GM12874 (cell line): ENCODE measurements at regions not wholly inside any gene's neighbourhood (a gene's known extent, or its start where the extent isn't known, plus 50 kb on each side); places are given as distances from the start of the nearest gene placed in this dataset.

Experiments
- TF ChIP-seq, protein P1 (sequence below): IDR thresholded peaks from 2 replicates; pipeline ENCODE4 v1.5.1; 2011; ENCODE audit warnings: low read depth, mild to moderate bottlenecking, control low read depth, low read length, moderate library complexity; ENCODE audit not compliant: insufficient read depth

DNA sequence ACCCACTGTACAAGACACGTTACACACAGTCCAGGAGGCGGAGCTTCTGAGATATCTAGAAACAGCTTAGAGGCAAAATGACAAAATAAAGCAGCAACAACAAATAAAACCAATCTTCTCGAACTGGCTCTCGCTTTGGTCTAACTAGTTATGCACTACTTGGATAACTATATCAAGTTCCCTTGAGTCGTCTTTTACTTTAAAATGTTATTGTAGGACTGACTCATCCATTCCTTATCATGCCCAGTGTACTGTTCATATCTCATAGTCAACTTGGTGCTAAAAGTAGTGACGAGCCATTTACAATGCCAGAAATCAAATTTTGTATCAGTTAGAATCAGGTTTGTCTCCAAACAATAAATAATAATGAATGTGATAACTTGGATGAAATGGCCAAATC, 102.5 kb upstream of the SLC35G4 start:
- TF ChIP-seq, protein P1, sequence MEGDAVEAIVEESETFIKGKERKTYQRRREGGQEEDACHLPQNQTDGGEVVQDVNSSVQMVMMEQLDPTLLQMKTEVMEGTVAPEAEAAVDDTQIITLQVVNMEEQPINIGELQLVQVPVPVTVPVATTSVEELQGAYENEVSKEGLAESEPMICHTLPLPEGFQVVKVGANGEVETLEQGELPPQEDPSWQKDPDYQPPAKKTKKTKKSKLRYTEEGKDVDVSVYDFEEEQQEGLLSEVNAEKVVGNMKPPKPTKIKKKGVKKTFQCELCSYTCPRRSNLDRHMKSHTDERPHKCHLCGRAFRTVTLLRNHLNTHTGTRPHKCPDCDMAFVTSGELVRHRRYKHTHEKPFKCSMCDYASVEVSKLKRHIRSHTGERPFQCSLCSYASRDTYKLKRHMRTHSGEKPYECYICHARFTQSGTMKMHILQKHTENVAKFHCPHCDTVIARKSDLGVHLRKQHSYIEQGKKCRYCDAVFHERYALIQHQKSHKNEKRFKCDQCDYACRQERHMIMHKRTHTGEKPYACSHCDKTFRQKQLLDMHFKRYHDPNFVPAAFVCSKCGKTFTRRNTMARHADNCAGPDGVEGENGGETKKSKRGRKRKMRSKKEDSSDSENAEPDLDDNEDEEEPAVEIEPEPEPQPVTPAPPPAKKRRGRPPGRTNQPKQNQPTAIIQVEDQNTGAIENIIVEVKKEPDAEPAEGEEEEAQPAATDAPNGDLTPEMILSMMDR = no peak

DNA sequence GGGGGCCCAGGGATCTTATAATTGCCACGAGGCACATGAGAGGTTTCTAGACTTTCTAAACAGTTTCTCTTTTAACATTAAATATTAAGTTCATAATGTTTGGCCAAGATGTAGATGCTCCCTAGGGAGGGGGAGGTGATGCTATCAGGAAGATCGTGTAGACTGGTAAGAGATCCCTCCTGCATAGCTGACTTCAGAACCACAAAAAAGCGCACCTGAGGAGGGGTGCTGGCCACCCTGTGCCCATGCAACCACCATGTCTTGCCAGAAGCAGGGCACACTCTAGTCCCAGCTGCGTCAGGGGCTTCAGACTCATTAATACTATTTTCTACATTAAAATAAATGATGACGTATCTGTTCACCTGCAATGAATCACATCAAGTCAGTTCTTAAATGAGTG, 103.4 kb upstream of the SLC35G4 start:
- TF ChIP-seq, protein P1 = no peak

DNA sequence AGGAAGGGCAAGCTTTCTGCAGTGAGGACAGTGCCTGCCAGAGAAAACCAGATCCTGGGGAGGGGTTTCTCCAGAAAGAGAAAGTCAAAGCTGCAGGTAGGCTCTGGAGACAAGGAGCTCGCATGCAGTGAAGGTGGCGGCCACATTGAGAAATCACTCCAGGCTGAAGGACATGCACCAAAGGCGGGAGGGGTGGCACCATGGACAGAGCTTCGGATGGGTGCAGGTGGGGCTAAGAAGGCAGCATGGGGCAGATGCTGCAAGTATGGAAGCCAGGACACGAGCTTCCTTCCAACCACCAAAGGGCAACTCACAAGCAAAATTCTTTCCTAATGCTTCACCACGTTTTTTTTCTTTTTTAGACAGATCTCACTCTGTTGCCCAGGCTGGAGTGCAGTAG, 104.4 kb upstream of the SLC35G4 start:
- TF ChIP-seq, protein P1 = no peak

DNA sequence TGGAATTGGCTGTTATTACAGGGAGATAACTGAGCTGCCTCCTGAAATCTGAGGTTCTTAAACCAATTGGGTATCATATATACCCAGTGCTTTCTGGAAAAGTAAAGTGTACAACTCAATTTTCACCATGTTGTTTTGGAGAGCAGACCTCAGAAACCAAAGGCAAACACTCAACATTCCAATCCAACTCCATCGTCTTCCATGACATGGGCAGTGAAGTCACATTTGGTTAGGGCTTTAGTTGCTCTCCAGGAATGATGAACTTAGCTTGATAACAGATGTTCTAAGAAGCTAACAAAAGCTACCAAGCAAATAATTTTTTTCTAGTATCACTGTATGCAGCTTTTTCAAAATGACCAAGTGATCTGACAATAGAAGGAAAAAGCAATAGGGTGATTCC, 107.0 kb upstream of the SLC35G4 start:
- TF ChIP-seq, protein P1 = no peak

DNA sequence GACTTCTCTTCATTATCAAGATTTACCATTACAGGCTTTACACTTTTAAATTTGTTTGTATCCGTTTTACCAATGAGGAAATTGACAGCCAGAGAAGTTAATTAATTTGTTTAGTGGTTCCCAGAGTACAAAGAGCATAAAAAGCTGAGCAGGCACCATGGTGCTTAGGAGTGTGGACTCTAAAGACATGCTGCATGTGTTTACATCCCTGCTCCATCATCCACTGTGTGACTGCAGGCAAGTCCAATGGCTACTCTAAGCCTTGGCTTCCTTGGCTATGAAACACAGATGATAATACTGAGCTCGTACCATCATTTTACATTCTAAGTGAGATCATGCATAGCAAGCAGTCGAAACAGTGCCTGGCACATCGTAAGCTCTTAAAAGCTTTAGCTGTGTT, 108.0 kb upstream of the SLC35G4 start:
- TF ChIP-seq, protein P1 = no peak

DNA sequence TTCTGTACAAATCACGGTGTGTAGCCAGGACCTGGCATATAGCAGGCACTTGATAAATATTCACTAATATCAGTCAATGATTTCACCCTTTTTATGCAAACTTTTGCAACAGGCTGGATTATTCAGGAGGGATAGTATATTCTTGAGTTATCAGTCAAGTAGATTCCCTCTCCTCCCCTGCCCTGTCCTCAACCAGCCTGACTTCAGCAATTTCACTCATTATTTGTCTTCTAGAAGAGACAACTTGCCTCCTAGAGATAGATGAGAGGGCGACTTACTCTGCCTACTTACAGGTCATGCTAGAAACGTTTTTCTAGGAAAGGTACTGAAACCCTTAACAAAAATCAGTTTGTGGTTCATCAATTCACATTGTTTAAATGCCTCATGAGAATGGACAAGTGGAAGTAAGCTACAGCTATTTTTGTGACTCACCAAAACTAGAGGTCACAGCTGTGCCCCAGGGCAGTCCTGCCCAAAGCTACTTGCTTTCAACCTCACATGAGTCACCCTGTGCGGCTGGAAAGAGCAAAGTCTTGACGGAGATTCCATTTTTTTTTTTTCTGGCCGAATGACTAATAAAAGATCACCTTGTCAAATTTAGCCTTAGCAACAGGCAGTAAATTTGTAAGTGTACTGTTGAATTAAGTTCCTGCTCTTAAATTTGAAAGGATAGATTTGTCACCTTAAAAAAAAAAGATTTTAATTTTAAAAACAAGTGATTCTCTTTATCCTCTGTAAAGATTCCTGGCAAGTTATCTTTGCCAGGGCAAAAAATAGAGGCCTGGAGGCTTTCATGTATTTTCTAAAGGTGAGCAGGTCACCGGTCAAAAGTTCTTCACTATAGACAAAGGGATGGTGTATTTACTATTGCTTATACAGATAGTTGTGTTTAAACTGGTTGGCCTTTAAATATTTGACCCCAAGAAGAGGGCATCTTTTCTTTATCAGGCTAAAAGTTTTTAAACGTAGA, 109.0 kb upstream of the SLC35G4 start:
- TF ChIP-seq, protein P1 = no peak

DNA sequence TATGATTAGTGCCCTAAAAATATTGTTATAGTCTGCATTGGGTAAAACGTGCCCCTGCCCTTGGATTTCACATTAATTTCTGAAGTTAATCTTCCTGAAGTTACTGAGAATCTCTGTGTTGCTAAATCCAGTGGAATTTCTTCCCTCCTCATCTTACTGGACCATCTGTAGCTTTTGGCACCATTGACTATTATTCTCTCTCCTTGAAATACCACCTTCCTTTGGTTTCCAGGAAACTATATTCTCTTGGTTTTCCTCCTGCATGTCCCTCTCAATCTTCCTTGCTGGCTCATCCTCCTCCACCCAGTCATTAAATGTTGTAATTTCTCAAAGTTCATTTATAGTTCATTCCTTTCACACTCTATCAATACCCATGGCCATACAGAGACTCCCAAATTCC, 110.6 kb upstream of the SLC35G4 start:
- TF ChIP-seq, protein P1 = no peak
